ENCODE measurements at regions not wholly inside any gene's neighbourhood (a gene's known extent, or its start where the extent isn't known, plus 50 kb on each side); places are given as distances from the start of the nearest gene placed in this dataset.

- no peak for TF ChIP-seq ZNF785 (tag by site-specific recombination; IDR thresholded peaks at IDR 0.05)
- TF ChIP-seq ZNF274 (IDR thresholded peaks at IDR 0.05; ENCODE audit: low read length), result no peak
- TF ChIP-seq ZNF274 (tag by site-specific recombination; IDR thresholded peaks at IDR 0.05; ENCODE audit: borderline replicate concordance), result no peak
- no peak for TF ChIP-seq CTCF (tag by site-specific recombination; IDR thresholded peaks at IDR 0.05)
- no peak for TF ChIP-seq ZSCAN18 (tag by site-specific recombination; IDR thresholded peaks at IDR 0.05)
- no peak for TF ChIP-seq YY1 (tag by site-specific recombination; IDR thresholded peaks at IDR 0.05)
- TF ChIP-seq ZBTB26 (tag by site-specific recombination; optimal IDR thresholded peaks at IDR 0.05), result no peak
- no peak for TF ChIP-seq SCRT1 (tag by site-specific recombination; IDR thresholded peaks at IDR 0.05; ENCODE audit: borderline replicate concordance)
- no peak for TF ChIP-seq ZNF324 (tag by site-specific recombination; IDR thresholded peaks at IDR 0.05)
Measured at GRCh38 chr13:40123962-40124632, 468.6 kb downstream of the COG6 start.
